Motor neuron (in vitro differentiated cells): ENCODE measurements at regions not wholly inside any gene's neighbourhood (a gene's known extent, or its start where the extent isn't known, plus 50 kb on each side); places are given as distances from the start of the nearest gene placed in this dataset.

Source experiments
- ATAC-seq, 8 experiments: fragments of 200-7000 bp; cut with Tn5 transposase; replicated peaks in 6 of 8; 2 replicates each; pipeline ENCODE4 v1.8.0; 2021; ENCODE audit warnings: mild to moderate bottlenecking in 8 of 8, moderate library complexity in 8 of 8
- H3K27ac ChIP-seq, 2 donors: fragments of 250-450 bp; sonication (Bioruptor Pico); 2 replicates each; pipeline ENCODE4 v1.9.0; 2021; ENCODE audit warnings: antibody characterized with exemption in 2 of 2, mild to moderate bottlenecking in 2 of 2, moderate library complexity in 1 of 2
- H3K4me1 ChIP-seq, 2 donors: fragments of 250-450 bp; sonication (Bioruptor Pico); replicated peaks in 1 of 2; 2 replicates each; pipeline ENCODE4 v1.6.1; 2021; ENCODE audit warnings: antibody characterized with exemption in 2 of 2, mild to moderate bottlenecking in 2 of 2, moderate library complexity in 1 of 2
- H3K4me3 ChIP-seq, 5 donors: fragments of 250-450 bp; sonication (Bioruptor Pico); 2 replicates each; pipeline ENCODE4 v1.9.0; 2021; ENCODE audit warnings: antibody characterized with exemption in 5 of 5, mild to moderate bottlenecking in 5 of 5, moderate library complexity in 4 of 5
- WGBS, 10 experiments: fragments of 450-650 bp; shearing (Covaris generic); methylation state at CpG; one replicate each; pipeline ENCODE4 v1.0.0; 2022; 5-methylcytosine and 5-hydroxymethylcytosine counted together
- in situ Hi-C, 9 experiments: fragments of 400-800 bp; cut with MboI; loops; one replicate each; pipeline ENCODE4 v1.15.0; 2021; ENCODE audit warnings: low sequenced_read_pairs in 9 of 9, low pct_unique_long_range_greater_than_20kb in 2 of 9; ENCODE audit not compliant: unreplicated experiment in 9 of 9

DNA sequence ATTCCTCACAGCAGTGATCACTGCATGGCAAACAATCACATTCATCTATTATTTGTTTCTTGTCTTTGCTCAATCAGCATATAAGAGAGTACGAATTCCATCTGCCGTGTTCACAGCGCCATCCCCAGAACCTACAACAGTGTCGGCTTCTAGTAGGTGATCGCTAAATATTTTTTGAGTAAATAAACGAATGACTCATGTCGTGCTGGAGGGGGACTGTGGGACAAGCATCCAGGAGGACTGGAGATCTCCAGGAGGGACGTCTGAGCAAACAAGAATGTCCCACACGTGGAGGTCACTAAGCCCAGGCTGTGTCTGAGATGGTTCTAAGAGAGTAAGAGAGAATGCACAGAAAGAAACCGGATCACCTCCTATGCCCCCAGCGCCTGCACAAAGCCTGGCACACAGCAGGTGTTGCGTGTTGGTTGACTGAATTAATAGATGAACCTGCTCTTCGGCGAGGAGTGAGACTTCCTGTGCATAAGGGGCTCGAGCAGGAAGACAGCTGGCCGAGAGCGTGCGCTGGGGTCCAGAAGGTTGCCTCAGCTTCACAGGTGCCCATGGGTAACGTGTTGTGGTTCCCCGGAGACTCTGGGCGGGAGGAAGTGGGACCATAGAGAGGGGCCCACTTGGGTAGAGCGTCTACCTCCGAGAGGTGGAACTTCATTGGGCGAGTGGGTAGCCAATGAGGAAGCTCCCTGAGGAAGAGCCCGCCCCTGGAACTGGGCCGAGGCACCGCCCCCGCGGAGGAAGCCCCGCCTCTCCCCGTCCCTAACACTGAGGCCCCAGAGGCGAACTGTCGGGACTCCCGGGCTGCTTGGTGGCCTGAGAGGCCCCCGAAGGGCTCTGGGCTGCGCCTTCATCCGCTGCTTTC, 193.0 kb downstream of the MELK start:
- Histone ChIP-seq H3K27ac (peak overlapping the region; percentile 24 to 73), H3K4me1 (peaks cover 6 to 7% of the 10 kb centered on the region in 2 donors), H3K4me3 (peak overlapping the region; percentile 31 to 47 (median 36))
- ATAC-seq: peak; percentile 94 to 98 (median 96)
- 0 to 60% (median 10%) methylated on average over 2 to 17 of the region's 37 CpGs; no CpG with 5 or more reads in 3 of the 10 experiments for WGBS, 10 experiments
- in situ Hi-C loops: no loop called here

DNA sequence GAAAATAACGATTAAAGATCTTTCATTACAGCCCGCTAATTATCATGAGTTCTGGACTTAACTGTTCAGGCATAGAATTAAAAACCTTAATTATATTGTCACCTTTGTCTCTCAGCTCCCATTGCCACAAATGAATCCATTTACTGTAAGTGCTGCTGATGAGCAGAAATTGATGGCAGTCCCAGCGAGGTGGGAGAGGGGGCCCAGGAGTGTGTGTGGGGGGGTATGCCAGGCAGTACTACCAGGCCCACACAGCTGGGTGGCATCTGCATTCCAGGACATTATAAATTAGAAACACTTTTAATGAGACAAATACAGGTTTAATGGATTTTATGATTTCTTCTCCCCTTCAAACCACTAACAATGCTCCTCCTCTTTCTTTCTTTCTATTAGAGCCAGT, 196.0 kb downstream of the MELK start:
- in situ Hi-C loops: no loop called here
- no peak overlapping the region for H3K27ac ChIP-seq
- no peak overlapping the region for H3K4me3 ChIP-seq
- no peak for ATAC-seq
- 30 to 77% (median 39%) methylated on average over 2 to 3 of the region's 3 CpGs; no CpG with 5 or more reads in 6 of the 10 experiments for WGBS, 10 experiments
- H3K4me1 ChIP-seq: peaks cover 12 to 13% of the 10 kb centered on the region in 2 donors

DNA sequence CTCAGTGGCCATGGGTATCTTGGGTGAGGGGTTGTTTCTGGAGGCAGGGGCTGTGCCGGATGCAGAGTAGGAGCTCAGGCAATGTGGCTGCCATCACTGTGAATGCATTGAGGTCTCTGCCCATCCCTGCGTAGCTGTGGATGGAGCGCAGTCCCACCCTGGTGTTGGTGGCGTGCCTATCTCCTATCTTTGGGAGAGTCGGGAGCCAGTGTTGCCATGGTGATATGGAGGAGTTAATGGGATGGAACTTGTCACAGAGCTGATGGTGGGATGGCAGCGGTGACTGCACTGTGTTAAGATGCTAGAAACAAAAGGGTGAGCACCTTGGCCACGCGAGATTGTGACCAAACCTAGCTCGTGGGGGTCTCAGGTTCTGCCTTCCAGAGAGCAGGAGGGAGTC, 197.3 kb downstream of the MELK start:
- H3K4me3 ChIP-seq: no peak overlapping the region
- peaks cover 10 to 12% of the 10 kb centered on the region in 2 donors for H3K4me1 ChIP-seq
- in situ Hi-C loops: no loop called here
- 5 to 69% (median 42%) methylated on average over 2 to 9 of the region's 9 CpGs; no CpG with 5 or more reads in 3 of the 10 experiments for WGBS, 10 experiments
- no peak overlapping the region for H3K27ac ChIP-seq
- ATAC-seq: peak in 1 of 8 experiments; percentile 4

DNA sequence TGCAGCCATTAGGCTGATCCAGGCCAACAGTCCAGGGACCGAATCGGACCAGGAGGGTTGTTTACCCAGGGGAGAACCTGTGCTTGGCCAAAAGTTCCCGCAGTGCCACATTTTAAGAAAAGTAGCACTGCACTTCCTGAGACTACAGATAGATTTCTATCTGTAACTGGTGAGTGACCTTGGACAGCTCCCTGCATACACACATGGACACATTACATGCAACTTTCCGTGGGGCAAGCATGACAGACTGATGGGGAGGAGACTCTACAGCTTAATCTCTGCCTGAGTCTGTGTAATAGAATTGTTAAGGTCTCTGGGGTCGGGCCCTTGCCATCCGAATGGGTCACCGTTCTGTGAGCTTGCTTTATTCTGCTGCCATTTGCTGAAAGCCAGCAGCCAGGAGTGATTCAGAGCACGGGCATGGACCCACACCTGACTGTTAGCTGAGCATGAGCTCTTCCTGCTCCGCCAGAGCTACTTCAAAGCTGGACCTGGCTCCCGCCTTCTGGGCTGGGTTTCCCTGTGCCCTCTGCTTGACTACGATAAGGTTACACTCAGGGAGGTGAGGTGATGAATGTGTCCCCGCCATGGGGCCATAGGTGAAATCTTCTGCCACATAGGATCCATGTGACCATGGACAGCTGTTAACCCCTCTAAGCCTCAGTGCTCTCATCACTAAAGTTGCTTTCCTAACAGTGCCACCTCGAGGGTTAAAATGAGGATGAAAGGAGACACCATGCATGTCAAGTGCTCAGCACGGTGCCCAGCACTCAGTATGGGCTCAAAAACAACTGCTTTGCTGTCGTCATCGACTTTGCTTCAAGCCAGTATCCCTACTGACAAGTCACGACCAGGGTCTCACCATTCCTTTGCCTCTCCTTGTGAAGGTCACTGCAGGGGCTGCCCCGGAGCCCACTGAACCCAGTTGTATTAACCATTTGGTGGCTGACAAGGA, 200.0 kb downstream of the MELK start:
- Histone ChIP-seq H3K4me1 (peaks cover 7 to 9% of the 10 kb centered on the region in 2 donors), H3K4me3 (no peak overlapping the region), H3K27ac (no peak overlapping the region)
- 0 to 80% (median 9%) methylated on average over 1 to 12 of the region's 18 CpGs for WGBS, 10 experiments
- ATAC-seq: peak; percentile 42 to 83 (median 58)
- in situ Hi-C loops: no loop called here

DNA sequence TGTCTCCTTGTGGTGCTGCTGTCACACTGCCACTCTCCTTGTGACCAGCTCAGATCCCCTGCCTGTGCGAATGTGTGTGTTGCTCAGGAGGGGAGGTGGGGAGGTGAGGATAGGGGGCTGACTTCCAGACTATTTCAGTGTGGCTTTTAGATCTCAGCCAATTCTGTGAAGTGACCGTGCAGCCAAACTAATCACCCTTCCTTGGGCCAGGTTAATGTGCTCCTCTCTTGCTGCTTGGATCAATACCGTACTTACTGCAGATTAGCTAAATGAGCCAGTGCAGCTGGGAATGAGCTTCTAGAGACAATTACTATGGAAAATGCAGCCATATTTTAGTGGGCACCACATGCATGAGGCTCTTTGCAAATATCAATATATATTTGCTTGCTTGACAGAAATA, 206.0 kb downstream of the MELK start:
- no peak overlapping the region for H3K27ac ChIP-seq
- WGBS, 10 experiments: 40 to 80% (median 56%) methylated on average over 1 to 3 of the region's 3 CpGs; no CpG with 5 or more reads in 5 of the 10 experiments
- peaks cover 4 to 22% of the 10 kb centered on the region in 2 donors for H3K4me1 ChIP-seq
- H3K4me3 ChIP-seq: no peak overlapping the region
- in situ Hi-C loops: no loop called here
- ATAC-seq: peak in 4 of 8 experiments; percentile 25 to 59 (median 45)

DNA sequence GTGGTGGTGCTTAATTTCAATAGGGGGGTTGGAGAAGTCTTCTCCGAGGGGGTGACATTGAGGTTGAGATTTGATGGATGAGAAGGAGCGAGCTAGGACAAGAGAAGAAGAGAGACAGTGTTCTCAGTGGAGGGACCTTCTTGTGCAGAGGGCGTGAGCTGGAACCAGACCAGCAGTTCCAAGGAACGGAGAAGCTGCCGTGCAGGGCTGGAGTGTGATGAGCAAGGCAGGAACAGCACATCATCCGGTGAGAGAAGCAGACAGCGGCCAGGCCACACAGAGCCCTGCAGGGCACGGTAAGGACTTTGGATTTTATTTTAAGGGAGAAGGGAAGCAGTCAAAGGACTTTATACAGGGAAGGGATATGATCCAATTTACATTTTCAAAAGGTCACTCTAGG, 206.9 kb downstream of the MELK start:
- in situ Hi-C loops: no loop called here
- 0 to 79% (median 45%) methylated on average over 1 to 7 of the region's 8 CpGs; no CpG with 5 or more reads in 2 of the 10 experiments for WGBS, 10 experiments
- peaks cover 4 to 22% of the 10 kb centered on the region in 2 donors for H3K4me1 ChIP-seq
- H3K27ac ChIP-seq: peak overlapping the region in 1 of 2 donors; percentile 23
- ATAC-seq: peak in 4 of 8 experiments; percentile 22 to 45 (median 32)
- no peak overlapping the region for H3K4me3 ChIP-seq

DNA sequence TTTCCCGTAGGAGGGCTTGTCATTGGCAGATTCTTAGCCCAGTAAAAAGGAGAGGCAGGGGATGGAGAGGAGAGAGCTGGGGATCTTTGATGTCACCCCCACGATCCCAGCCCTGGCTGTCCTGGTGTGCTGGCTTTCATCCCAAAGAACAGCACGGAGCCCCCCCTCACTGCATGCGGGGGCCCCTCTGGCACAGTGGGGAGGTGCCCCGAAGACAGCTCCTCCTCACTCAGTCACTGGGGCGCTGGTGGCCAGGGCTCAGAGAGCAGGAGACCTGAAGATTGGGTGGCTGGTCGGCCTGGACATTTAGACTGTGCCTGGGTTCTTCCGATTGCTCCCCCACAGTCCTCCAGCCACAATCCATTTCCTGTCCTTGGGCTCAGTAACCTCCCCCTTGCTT, 207.5 kb downstream of the MELK start:
- in situ Hi-C loops: no loop called here
- peaks cover 4 to 22% of the 10 kb centered on the region in 2 donors for H3K4me1 ChIP-seq
- H3K27ac ChIP-seq: no peak overlapping the region
- no peak overlapping the region for H3K4me3 ChIP-seq
- 27 to 100% (median 40%) methylated on average over 1 to 3 of the region's 8 CpGs; no CpG with 5 or more reads in 5 of the 10 experiments for WGBS, 10 experiments
- peak in 1 of 8 experiments; percentile 36 for ATAC-seq

DNA sequence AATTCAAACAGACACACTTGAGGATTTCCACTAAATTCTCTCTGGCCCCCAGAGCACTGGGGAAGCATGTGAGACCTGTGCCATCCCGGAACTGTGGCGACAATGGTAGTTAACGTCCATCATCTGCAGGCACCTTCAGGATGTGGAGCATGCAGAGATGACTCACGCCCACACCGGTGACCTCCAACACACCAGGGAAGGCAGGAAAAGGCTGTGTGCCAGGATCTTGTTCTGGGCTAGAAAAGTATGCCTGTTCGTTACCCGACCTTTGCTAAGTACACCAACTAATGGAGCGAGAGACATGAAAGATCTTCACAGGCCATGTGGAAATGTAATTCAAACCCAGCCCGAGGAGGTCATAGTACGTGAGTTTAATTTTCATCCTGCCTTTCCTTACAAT, 208.8 kb downstream of the MELK start:
- Histone ChIP-seq H3K4me3 (no peak overlapping the region), H3K4me1 (peaks cover 0 to 22% of the 10 kb centered on the region in 2 donors), H3K27ac (no peak overlapping the region)
- 45 to 87% (median 73%) methylated on average over 1 to 9 of the region's 10 CpGs; no CpG with 5 or more reads in 2 of the 10 experiments for WGBS, 10 experiments
- in situ Hi-C loops: no loop called here
- peak in 5 of 8 experiments; percentile 40 to 92 (median 67) for ATAC-seq
